Embryonic facial prominence (tissue), 1 donor: ENCODE measurements at regions not wholly inside any gene's neighbourhood (a gene's known extent, or its start where the extent isn't known, plus 50 kb on each side); places are given as distances from the start of the nearest gene placed in this dataset.

ENCODE experiments used
- DNase-seq: peaks from one replicate; pipeline ENCODE4 v3.0.0-alpha.2; 2016; ENCODE audit errors: extremely low spot score

DNA sequence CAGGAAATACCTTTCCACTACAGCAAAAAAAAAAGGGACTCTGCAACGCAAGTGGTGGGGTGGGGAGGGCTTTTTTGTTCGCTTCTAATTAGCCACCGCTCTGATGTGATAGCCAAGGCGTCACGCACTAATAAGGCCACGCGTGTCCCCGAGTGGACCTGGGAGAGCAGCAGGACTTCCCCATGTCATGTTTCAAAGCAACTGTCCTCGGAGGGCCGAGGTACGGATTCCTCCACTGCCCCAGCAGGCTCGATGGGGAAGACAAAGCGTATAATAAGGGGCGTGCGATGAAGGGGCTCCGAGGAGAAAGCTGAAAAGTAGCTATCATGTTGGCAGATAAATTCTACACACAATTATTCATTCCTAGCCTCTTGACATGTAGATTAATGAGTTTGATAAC is 179.7 kb upstream of the ZNF507 start:
- DNase-seq = no peak

DNA sequence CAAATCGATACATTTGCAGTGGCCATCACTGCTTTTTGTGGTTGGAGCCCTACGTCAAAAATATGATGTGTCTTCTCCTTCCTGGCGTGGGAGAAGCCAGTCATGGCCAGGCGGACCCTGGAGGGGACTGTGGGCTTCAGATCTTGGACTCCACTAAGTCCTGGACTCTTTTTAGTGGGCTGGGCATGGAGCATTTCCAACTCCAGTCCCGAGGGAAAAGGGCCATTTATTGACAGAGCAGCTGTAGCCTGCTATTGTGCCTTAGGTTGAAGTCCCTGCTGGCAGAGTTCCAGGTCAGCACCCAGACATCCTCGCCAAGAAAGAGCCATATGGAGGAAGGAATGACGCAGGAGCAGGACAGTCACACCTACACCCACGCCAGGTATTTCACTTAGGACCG is 179.2 kb upstream of the ZNF507 start:
- DNase-seq = no peak

DNA sequence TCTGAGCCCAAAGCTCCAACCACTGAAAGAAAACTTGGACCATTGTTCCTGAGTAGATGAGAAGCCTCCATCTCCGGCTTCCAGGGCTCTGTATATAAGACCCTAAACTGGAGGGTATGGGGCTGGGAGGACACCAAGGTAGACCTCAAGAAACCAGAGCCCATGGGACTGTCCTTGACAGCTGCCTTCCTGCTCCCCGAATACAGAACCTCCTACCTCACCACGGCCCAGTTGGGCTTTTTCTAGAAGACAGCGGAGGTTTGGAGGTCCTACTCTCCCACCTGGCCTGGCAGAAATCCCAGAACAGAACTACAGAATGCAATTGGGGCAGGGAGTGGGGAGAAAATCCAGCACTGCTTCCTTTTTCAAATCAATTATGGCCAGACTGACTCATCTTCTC is 177.3 kb upstream of the ZNF507 start:
- DNase-seq = no peak

DNA sequence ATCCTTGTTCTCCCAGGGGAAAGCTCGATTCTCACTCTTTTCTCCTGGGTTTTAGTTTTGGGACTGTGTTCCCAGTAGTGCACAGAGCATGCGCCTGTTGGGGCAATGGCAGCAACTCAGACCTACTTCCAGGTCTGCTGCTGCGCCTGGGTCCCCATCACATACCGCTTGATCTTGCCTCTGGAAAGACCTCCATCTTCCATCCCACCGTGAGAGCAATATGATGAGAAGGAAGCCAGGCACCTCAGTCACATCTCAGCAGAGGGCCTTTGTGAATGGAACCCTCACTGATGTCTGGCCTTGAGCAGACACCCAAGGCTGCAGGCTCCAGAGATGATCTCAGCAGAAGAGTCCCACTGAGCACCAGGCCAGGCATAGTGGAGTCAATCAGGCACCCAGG is 176.8 kb upstream of the ZNF507 start:
- no peak for DNase-seq

DNA sequence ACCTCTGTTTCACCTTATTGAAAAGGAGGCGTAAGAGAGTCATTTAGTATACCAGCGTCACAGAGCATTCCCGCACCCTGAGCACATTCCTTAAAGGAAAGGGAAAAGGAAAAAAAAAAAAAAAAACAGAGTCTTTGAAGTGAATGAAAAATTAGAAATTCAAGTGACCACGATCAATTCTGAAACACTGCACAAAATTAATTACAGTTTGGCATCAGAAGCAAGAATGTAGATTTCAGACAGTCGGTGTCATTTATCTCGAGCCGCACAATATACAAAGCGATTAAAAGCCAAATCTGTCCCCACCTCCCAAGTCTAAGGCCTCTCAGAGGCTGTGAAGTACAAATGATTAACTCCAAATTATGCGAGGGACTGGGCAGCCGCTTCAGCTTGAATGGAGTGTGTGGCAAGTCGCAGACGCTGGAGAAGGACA is 173.7 kb upstream of the ZNF507 start:
- no peak for DNase-seq

DNA sequence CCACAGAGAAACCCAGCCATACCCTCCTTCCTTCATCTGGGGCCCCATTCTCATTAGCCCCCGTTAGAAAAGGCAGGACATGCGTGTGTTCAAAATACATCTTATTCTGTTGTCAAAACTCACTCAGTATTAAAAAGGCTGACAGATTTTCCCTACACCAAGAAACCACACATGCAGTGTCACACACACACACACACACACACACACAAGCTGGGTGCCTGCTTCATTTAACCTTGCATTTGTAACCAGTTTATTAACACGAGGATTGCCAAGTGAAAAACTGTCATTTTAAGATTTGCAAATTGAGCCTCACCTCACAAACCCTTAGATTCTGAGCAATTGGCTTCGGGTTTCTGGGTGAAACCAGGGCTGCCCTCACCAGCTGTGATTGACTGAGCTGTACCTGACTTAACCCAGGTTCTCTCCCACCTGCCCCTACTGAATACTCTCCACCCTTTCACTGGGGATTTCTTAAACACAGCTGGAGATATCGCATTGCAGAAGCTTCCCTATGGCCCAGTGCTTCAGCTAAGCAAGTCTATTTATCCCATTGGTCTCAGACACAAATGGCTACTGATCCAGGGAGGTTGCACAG is 172.7 kb upstream of the ZNF507 start:
- no peak for DNase-seq

DNA sequence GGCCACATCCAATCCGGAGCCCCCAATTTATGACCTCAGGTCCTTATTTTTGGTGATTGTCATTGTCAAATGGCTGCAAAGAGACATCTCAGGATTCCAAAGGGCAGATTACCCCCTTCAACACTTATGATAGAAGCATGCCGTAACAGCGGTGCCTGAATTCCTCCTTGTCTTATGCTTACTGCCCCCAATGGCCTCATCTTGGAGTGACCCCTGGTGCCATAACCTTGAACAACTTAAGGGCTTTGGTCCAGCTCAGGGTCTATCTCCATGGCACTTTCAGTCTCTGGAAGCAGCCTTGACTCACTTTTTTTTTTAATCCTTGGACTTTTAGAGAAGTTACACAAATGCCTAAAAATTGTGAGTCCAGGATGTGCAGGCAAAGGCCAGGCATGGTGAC is 171.6 kb upstream of the ZNF507 start:
- DNase-seq = no peak

DNA sequence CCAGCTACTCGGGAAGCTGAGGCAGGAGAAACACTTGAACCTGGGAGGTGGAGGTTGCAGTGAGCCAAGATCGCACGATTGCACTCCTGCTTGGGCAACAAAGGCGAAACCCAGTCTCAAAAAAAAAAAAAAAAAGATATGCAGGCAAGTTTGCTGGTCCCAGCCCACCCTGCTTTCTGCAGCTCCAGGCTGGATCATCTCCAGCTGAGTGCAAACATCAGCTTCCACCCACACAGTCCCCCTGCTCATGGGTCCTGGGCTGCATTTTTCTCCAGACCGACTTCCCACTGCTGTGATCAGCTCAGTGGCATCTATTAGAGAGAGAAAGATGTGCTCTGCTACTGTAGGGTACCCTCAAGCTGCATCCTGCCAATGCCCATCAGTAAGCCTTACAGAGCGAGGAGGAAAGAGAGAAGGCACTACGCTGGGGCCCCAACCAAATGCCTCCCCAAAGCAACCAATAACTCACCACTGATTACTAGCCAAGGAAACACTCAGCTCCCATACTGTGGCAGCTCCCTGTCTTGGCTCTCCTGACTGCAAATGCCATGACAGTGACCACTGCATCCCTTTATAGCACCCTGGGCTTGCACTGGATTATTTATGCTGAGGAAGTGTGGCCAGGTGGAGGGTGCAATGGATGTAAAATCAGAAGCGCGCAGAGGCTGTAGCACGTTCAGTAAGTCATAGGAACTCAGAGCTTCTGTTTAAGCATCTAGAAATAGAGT is 170.9 kb upstream of the ZNF507 start:
- no peak for DNase-seq

DNA sequence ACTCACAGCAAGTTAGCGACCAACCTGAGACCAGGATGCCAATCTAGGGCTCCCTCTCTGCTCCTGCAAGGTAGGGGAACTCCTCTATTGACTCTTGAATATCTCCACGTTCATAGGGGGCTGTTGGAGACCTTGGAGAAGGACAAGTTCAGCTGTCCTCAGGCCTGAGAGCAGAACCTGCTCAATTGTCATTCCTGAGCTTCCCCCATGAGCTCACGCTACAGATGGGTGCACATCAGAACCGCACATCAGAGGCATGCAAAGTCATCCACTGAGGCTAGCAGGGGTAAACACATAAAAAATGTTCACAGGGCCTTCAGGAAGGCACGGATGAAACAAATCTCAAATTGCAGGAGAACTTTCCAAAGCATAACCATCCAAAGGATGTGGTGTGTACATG is 168.8 kb upstream of the ZNF507 start:
- DNase-seq = no peak

DNA sequence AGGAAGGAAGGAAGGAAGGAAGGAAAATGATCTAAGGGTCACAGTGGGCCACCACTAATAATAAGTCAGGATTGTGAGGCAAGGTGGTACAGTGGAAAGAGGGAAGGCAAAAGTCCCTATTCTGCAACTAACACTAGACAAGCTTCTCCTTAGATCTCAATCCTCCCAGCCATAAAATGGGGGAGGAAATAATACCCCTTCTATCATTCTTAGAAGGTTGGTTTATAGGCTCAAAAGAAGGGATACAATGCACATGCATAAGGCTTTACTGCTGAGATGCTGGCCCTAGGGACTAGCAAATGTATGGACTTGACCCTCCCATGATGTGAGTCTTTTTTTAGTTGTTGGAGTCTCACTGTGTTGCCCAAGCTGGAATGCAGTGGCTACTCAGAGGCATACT is 167.7 kb upstream of the ZNF507 start:
- no peak for DNase-seq

DNA sequence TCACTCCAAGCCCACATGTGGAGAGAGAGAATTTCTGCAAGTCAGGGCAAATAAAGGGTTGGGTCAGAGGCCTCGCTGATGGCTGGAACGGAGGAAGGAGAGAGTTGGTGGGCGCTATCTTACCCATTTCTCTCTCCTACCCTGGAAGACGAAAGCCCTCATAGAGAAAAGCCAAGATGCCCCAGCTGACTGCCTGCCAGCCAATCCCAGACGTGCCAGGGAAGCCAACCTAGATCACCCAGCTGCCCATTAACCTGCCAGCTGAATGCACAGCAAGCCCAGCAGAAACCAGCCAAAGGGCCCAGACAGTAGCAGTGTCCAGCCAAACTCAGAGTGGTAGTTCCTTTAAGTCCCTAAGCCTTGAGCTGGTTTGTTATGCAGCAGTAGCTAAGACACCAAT is 167.0 kb upstream of the ZNF507 start:
- no peak for DNase-seq

DNA sequence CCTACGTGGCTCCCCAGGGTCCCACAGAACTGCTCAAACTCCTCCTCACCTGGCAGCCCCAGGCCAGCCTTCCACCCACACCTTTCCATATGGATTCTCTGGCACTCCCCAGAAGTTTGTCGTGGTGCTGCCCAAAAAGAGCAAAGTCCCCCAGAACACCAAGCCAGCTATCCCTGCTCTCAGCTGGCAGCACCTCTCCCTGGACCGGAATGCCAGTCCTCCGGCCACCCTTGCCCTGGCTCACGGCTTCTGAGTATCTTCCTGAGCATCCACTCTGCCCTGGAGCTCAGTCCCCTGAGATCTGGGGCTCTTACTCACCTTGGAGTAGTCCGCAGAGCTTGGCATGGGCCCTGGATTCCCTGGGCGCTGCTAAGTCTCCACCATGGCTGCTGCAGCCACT is 166.5 kb upstream of the ZNF507 start:
- DNase-seq = no peak

DNA sequence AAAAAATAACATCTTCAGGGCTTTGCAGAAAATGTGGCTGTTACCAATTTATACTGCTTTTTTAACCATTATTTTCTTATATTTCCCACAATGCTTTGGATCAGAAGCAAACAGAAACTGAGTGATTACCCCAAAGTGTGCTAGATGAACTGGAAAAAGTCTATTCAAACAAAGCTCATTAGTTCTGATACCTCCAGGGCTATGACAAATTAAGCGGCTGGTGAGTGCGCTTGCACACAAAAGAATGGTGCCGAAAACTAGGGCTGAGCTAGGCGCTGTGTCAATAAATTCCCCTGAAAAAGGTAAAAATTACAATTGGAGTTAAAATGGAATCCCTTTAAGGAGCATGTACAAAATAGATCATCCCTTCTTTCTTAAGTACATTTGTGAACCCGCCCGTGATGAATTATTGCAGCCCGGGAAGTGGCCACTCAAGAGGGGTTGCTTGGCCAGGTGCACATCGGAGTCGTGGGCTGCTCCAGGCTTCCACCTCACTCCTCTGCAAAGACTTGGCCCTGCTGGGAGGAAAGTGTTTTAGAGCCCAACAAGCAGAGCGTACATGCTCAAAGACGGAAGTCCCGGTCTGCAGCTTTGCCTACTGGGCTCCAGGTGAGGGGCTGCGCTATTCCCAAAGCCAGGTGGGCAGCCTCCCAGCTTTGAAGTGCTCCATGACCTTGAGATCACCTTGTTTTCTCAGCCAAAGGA is 164.0 kb upstream of the ZNF507 start:
- DNase-seq = no peak

DNA sequence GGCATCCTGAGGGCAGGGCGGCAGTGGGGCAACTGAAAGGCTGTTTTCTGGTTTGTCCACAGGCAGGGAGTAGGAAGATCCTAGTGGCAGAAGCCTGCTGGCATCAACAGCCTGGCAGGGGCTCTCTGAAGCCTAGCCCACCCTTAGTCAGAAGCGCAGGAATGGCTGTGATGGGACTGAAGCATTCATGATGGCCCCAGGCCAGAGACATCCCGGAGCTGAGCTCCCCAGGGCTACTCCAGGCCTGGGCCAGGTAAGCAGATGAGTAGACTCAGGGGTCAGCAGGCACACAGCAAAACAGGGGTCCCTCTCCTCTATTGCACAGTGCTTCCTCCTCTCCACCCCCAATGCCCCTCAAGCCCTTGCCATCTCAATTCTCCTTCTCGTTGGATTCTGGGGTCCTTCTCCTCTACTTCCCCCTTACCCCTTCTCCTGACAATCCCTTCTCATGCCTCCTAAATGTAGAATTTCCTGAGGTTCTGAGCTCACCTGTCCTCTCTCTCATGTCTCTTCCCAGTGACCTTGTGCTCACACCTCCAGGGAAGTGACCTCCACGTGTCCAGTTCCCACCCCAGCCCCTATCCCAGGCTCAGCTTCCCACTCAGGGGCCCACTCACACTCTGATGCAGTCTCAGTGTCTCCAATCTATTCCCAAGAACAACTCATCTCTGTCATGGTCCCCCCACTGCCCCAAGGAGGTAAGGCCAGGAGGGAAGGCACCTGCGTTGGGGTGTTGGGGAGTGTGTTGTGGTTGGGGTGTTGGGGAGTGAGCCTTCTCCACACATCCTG is 158.7 kb upstream of the ZNF507 start:
- no peak for DNase-seq

DNA sequence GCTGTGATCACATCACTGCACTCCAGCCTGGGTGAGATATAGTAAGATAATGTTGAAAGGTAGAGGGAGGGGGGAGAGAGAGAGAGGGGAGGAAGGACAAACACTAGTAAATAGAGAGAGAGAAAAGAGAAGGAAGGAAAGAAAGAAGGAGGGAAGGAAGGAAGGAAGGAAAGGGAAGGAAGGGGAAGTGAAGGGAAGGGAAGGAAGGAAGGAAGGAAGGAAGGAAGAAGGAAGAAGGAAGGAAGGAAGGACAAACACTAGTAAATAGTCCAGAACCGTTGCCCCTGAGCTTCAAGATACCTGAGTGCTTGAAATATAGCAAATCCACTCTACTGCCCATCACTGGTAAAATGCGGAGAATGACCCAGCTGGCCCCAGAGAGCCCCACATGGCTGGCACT is 156.5 kb upstream of the ZNF507 start:
- DNase-seq = no peak

DNA sequence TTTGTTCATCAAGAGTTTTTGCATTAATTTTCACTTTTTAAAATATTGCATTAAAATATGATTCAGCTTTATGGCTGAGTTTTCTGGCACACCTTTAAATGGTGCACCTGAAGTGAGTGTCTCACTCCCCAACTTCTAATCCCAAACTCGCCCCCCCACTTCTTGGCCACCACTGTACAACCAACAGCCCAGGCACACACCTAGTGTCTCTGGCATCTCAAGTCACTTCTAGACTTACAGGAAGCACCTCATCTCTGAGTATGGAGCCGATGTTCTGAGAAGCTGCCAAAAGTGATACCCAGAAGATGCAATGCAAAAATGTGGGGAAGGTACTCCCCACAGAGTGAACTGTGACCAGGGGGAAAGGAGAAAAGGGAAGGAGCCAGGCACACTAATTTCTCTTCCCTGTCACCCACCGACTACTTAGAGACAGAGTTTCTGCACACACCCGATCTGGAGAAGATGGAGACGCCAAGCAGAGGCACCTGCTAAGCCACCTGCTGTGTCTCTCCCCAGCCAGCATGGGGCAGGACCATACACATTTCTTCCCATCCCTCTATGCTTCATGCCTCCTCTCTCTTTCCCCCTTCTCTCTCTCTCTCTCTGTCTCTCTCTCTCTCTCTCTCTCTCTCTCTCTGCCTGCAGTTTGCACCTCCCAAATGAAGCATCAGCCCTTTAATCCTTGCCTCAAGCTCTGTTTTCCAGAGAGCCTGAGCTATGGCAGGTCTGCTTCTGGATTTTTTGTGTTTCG is 155.3 kb upstream of the ZNF507 start:
- DNase-seq = no peak

DNA sequence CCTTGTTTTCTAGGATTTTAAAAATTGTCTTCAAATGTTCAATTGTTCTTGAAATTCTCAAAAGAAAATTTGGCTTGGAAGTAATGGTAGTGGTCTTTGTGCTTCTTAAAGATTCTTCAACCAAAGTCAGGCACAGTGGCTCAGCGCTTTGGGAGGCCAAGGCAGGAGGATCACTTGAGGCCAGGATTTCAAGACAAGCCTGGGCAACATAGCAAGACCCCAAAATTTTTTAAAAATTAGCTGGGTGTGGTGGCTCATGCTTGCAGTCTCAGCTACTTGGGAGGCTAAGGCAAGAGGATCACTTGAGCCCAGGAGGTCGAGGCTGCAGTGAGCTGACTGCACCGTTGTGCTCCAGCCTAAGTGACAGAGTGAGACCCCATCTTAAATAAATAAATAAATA is 153.5 kb upstream of the ZNF507 start:
- no peak for DNase-seq

DNA sequence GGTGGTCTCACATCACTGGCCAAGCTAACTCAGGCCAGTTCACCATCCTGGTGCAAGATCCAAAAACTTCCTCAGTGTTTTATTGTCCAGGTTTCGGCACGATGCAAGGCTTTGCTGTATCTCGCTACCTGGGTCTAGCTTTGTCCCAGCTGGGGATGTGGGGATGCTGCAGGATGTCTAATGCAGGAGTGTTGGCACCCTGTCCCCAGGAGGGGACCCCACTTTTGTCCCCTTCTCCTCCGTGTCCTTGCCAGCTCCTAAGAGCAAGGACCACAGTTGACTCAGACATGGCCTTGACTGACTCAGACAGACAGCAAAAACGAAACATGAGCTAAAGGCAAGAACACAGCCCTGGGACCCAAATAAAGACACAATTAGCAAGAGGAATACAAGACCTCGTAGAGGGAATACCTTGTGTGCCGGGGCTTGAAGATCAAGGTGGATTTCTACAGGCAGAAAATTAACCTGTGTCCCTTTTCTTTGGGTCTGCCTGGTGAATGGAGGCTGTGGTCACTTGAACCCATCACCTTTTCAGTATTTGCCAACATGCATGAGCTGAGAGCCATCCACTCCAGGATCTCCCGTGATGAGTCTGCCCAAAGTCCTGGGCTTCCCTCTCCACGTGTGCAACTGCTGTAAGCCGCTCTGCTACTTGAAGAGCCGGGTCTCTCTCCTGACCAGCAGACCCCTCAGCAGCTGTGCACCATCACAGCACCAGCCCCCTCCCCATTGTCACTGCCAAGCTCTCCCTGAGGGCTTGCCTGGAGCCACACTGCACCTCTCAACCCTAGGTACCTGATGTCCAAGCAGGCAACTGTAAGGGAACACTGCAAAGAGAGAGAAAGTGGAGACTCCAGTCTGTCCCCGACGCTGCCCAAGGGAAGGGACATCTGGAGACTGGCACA is 149.5 kb upstream of the ZNF507 start:
- DNase-seq = no peak

DNA sequence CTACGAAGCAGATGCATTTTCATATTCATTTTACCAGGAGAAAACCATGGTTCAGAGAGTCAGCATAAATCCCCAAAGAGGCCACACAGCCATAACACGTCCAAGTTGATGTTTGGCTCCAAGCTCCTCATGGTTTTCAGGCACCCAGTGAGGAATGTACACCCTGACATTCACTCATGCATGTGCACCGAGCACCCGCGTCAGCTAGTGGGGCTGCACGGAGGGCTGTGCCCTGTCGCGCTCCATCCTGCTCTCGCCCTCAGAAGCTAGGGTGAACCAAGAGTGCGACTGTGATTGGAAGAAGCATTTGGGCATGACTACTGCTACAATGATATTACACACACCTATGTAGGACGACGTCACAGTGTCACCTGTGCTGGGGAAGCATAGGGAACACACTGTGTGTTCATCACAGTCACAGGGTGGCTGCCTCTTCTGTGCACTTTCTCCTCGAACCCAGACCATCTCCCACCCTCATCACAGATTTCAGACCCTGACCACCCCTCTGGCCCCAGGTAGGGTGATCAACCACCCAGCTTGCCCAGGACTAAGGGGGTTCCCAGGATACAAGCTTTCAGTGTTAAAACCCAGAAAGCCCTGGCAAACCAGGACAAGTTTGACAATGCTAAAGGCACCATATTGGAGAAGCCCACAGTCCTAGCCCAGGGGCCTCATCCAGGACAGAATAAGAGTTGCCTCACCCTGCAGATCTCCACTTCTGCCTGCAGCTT is 148.6 kb upstream of the ZNF507 start:
- DNase-seq = no peak
